ENCODE measurements at regions not wholly inside any gene's neighbourhood (a gene's known extent, or its start where the extent isn't known, plus 50 kb on each side); places are given as distances from the start of the nearest gene placed in this dataset.
A peak's percentile ranks its signal among the peaks of the same experiment; 100 is the strongest.

- Histone ChIP-seq H3K9me3 (ENCODE audit: insufficient read depth, low read length) (no peaks in the 10 kb centered on the region), H3K9ac (ENCODE audit: insufficient read length, low read depth) (no peak overlapping the region), H3K4me1 (ENCODE audit: insufficient read depth, insufficient read length) (no peaks in the 10 kb centered on the region), H3K36me3 (ENCODE audit: insufficient read depth, insufficient read length, low read length) (no peaks in the 10 kb centered on the region), H3K4me3 (ENCODE audit: insufficient read length, low read depth) (no peak overlapping the region), H3K27me3 (ENCODE audit: insufficient read depth, insufficient read length) (no peaks in the 10 kb centered on the region)
- TF ChIP-seq YY1 (IDR thresholded peaks at IDR 0.05; ENCODE audit: insufficient read depth, insufficient read length) (no peak), SUZ12 (IDR thresholded peaks at IDR 0.05; ENCODE audit: extremely low read depth, insufficient read depth, insufficient read length) (no peak), ZNF274 (IDR thresholded peaks at IDR 0.05; ENCODE audit: low read depth, low read length) (no peak)
- no peak for DNase-seq (ENCODE audit: low read depth, low spot score)
Observed at GRCh38 chr6:125519367-125519766, 217.6 kb upstream of the HDDC2 start.

GRCh38 chr6:125524356-125524755, 222.6 kb upstream of the HDDC2 start:
- H3K9me3 ChIP-seq (ENCODE audit: insufficient read depth, low read length): no peaks in the 10 kb centered on the region
- no peak overlapping the region for H3K4me3 ChIP-seq (ENCODE audit: insufficient read length, low read depth)
- DNase-seq (ENCODE audit: low read depth, low spot score): no peak
- TF ChIP-seq YY1 (IDR thresholded peaks at IDR 0.05; ENCODE audit: insufficient read depth, insufficient read length) (no peak), ZNF274 (IDR thresholded peaks at IDR 0.05; ENCODE audit: low read depth, low read length) (no peak), SUZ12 (IDR thresholded peaks at IDR 0.05; ENCODE audit: extremely low read depth, insufficient read depth, insufficient read length) (no peak)
- H3K36me3 ChIP-seq (ENCODE audit: insufficient read depth, insufficient read length, low read length): no peaks in the 10 kb centered on the region
- H3K4me1 ChIP-seq (ENCODE audit: insufficient read depth, insufficient read length): no peaks in the 10 kb centered on the region
- no peaks in the 10 kb centered on the region for H3K27me3 ChIP-seq (ENCODE audit: insufficient read depth, insufficient read length)
- no peak overlapping the region for H3K9ac ChIP-seq (ENCODE audit: insufficient read length, low read depth)

- TF ChIP-seq SUZ12 (IDR thresholded peaks at IDR 0.05; ENCODE audit: extremely low read depth, insufficient read depth, insufficient read length) (no peak), YY1 (IDR thresholded peaks at IDR 0.05; ENCODE audit: insufficient read depth, insufficient read length) (no peak), ZNF274 (IDR thresholded peaks at IDR 0.05; ENCODE audit: low read depth, low read length) (no peak)
- H3K36me3 ChIP-seq (ENCODE audit: insufficient read depth, insufficient read length, low read length): no peaks in the 10 kb centered on the region
- H3K27me3 ChIP-seq (ENCODE audit: insufficient read depth, insufficient read length): no peaks in the 10 kb centered on the region
Observed at GRCh38 chr6:125526007-125526720, 223.3 kb upstream of the HEY2 start.

GRCh38 chr6:125528621-125529041, 220.8 kb upstream of the HEY2 start:
- Histone ChIP-seq H3K9ac (ENCODE audit: insufficient read length, low read depth) (no peak overlapping the region), H3K27me3 (ENCODE audit: insufficient read depth, insufficient read length) (no peaks in the 10 kb centered on the region), H3K4me1 (ENCODE audit: insufficient read depth, insufficient read length) (no peaks in the 10 kb centered on the region), H3K36me3 (ENCODE audit: insufficient read depth, insufficient read length, low read length) (no peaks in the 10 kb centered on the region), H3K4me3 (ENCODE audit: insufficient read length, low read depth) (no peak overlapping the region), H3K9me3 (ENCODE audit: insufficient read depth, low read length) (no peaks in the 10 kb centered on the region)
- TF ChIP-seq SUZ12 (IDR thresholded peaks at IDR 0.05; ENCODE audit: extremely low read depth, insufficient read depth, insufficient read length) (no peak), YY1 (IDR thresholded peaks at IDR 0.05; ENCODE audit: insufficient read depth, insufficient read length) (no peak), ZNF274 (IDR thresholded peaks at IDR 0.05; ENCODE audit: low read depth, low read length) (no peak)
- DNase-seq (ENCODE audit: low read depth, low spot score): peak; percentile 58

More at GRCh38 chr6:125526007-125526720, 223.3 kb upstream of the HEY2 start:
- Histone ChIP-seq H3K4me1 (ENCODE audit: insufficient read depth, insufficient read length) (no peaks in the 10 kb centered on the region), H3K4me3 (ENCODE audit: insufficient read length, low read depth) (no peak overlapping the region), H3K9ac (ENCODE audit: insufficient read length, low read depth) (no peak overlapping the region), H3K9me3 (ENCODE audit: insufficient read depth, low read length) (no peaks in the 10 kb centered on the region)
- no peak for DNase-seq (ENCODE audit: low read depth, low spot score)

GRCh38 chr6:125529061-125529460, 220.4 kb upstream of the HEY2 start:
- TF ChIP-seq ZNF274 (IDR thresholded peaks at IDR 0.05; ENCODE audit: low read depth, low read length) (no peak), SUZ12 (IDR thresholded peaks at IDR 0.05; ENCODE audit: extremely low read depth, insufficient read depth, insufficient read length) (no peak), YY1 (IDR thresholded peaks at IDR 0.05; ENCODE audit: insufficient read depth, insufficient read length) (no peak)
- peak; percentile 36 for DNase-seq (ENCODE audit: low read depth, low spot score)
- no peak overlapping the region for H3K9ac ChIP-seq (ENCODE audit: insufficient read length, low read depth)
- no peaks in the 10 kb centered on the region for H3K9me3 ChIP-seq (ENCODE audit: insufficient read depth, low read length)
- no peaks in the 10 kb centered on the region for H3K36me3 ChIP-seq (ENCODE audit: insufficient read depth, insufficient read length, low read length)
- H3K4me3 ChIP-seq (ENCODE audit: insufficient read length, low read depth): no peak overlapping the region
- no peaks in the 10 kb centered on the region for H3K27me3 ChIP-seq (ENCODE audit: insufficient read depth, insufficient read length)
- H3K4me1 ChIP-seq (ENCODE audit: insufficient read depth, insufficient read length): no peaks in the 10 kb centered on the region

- Histone ChIP-seq H3K4me3 (ENCODE audit: insufficient read length, low read depth) (no peak overlapping the region), H3K27me3 (ENCODE audit: insufficient read depth, insufficient read length) (no peaks in the 10 kb centered on the region), H3K4me1 (ENCODE audit: insufficient read depth, insufficient read length) (no peaks in the 10 kb centered on the region), H3K9ac (ENCODE audit: insufficient read length, low read depth) (no peak overlapping the region), H3K9me3 (ENCODE audit: insufficient read depth, low read length) (no peaks in the 10 kb centered on the region), H3K36me3 (ENCODE audit: insufficient read depth, insufficient read length, low read length) (no peaks in the 10 kb centered on the region)
- no peak for DNase-seq (ENCODE audit: low read depth, low spot score)
- no peak for TF ChIP-seq YY1 (IDR thresholded peaks at IDR 0.05; ENCODE audit: insufficient read depth, insufficient read length)
- no peak for TF ChIP-seq SUZ12 (IDR thresholded peaks at IDR 0.05; ENCODE audit: extremely low read depth, insufficient read depth, insufficient read length)
- no peak for TF ChIP-seq ZNF274 (IDR thresholded peaks at IDR 0.05; ENCODE audit: low read depth, low read length)
Observed at GRCh38 chr6:125533710-125534397, 215.6 kb upstream of the HEY2 start.

Data from NT2/D1 (cell line).